GM19023 (cell line): ENCODE measurements at regions not wholly inside any gene's neighbourhood (a gene's known extent, or its start where the extent isn't known, plus 50 kb on each side); places are given as distances from the start of the nearest gene placed in this dataset.
A peak's percentile ranks its signal among the peaks of the same experiment; 100 is the strongest.

Experiments used
- ATAC-seq: cut with Tn5 transposase; IDR thresholded peaks from one replicate; pipeline ENCODE4 v1.9.1; 2021; ENCODE audit warnings: mild to moderate bottlenecking, moderate library complexity; ENCODE audit not compliant: unreplicated experiment

DNA sequence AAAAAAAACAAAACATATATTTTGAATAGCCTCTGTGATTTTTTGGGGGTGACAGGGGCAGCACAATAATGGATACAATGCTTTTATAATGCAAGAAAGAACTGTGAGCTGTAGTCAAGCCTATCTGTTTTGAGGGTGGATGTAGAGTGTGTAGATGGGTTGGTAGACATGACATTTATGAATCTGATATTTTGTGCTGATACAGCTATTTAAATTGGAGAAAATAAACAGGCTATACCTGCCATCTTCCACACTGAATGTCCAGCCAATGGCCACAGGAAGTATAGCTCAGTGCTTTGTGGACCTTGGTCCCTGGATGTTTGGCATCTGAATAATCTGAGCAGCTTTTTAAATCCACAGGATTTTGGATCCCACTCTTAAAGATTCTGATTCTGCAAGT, 175.0 kb downstream of the NEDD1 start:
- no peak for ATAC-seq

DNA sequence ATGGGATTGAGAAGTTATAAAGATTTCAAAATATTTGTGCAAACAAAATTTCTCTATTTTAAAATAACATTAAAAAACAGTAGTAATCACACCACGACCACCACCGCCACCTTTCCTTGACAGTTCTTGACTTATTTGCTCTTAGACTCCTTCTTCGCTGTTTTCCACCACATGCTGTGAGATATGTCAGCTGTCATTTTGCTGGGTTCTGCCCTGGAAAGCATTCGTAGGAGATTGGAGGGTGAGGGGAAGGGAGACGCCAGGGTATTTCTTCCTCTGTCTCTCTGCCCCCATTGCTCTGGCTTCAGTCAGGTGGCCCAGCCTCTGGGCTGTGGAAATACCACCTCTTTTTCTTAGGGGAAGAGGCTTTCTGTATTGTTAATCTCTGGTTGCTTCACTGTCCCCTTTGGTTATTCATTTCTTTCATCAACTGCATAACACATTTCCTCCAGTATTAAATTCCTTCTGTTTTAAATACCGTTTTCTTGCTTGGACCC, 186.2 kb downstream of the NEDD1 start:
- ATAC-seq, result no peak

DNA sequence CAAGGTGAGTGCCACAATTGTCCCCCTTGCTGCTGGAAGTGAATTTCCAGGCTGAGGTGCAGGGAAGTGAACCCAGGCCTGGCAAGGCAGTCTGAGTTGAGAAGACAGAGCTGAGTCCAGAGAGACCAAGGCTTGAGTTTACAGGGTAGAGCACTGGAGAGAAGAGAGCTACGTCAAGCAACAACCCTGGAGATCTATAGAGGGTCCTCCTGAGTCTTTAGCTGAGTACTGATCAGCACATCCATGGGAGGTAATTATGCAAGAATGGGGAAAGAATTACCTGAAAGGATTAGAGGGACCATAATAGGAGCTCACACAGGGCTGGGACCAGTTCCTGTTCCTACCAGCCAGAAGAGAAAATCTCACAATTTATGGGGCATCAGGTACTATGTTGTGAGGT, 190.7 kb downstream of the NEDD1 start:
- no peak for ATAC-seq

- no peak for ATAC-seq
Observed at GRCh38 chr12:97109441-97109840, 202.4 kb downstream of the NEDD1 start.

DNA sequence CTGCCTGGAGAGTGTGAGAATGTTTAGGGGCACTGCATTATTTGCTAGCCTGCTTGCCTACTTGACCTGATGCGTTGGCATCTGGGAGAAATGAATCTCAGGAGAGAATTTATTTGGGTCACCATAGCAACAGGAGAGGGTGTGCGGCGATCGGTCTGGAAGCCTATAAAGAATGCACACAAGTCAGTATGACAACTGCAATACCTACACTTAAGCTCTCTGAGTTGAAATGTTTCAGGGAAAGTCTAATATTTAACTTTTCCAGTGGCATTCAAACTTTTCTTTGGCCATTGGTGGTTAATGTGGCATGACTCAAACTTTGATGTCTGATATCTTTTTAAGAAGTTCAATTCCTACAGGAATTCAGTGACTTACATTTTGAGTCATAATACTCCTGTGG, 205.1 kb downstream of the NEDD1 start:
- no peak for ATAC-seq

DNA sequence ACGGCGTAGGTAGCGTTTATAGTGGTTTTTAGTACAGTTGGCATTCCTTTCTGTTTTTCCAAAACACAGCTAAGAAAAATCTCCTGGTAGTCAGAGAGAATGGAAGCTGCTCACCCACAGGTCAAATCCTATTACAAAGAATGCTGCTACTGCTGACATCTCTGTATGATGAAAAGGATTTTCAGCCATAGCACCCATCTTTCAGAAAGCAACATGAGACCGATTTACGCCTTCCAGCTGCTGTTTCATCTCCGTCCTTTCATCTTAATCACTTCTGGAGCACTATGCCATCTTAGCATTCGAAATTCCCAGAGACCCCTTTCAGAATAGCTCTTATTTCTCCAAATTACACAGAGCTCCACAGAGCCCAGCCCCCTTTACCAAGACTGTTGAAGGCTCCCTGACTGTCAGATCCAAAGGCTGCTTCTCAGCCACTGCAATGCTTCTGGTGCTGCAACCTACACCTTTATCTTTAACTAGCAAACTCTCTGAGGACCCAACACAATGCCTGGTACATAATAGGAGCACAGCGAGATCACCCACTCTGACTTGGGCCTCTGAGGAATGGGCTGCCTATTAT, 211.8 kb downstream of the NEDD1 start:
- ATAC-seq, result no peak

DNA sequence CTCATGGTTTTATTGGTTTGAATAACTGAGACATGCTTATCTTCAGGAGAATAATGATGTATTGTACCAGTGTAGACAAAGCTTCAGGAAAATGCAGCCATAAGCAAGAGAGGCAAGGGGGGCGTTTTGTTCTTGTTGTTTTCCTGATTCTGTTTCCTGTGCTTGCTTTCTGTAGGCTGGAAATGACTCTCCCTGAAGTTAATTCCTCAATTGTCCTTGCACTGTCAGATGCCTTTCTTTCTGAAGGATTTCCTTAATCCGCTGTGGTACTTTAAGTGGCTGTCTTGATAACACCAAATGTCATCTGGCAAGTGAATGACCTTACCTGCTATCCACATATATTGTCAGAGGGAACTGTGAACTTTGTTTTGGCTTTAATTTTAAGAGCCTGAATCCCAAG, 220.0 kb downstream of the NEDD1 start:
- ATAC-seq, result no peak

DNA sequence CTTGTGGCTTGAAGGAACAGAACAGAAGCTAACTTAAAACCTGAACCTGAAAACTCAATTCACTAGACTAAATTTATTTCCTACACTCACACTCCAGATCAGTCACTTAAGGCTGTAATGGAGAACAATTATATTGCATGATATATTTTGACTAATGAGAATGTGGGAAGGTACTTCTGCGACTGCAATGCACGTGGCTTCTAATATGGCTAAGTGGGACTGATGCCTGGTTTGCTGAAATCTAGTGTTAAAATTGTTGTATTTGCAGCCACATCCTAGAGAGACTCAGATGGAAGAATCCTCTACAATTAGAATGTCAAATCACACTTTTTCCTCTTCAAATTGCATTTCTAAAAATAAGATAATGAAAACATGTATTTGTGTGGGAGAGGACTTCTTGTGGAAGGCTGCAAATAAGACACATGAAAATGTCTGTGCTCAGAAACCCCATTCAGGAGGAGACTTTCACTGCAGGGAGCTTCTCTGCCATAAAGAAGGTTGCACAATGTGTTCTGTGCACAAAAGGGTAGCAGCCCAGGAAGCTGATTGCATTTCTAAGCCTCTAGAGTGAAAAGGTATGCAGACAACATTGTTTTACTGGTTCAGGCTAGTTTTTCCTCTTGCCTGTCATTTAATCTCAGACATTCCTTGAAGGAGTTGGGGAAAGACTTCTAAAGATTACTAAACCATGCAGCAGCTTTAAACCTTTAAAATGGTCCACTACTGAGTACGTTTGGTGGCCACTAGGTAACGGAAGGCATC, 224.3 kb downstream of the NEDD1 start:
- ATAC-seq, result no peak

- ATAC-seq, result no peak
Observed at GRCh38 chr12:97132270-97132669, 225.2 kb downstream of the NEDD1 start.

DNA sequence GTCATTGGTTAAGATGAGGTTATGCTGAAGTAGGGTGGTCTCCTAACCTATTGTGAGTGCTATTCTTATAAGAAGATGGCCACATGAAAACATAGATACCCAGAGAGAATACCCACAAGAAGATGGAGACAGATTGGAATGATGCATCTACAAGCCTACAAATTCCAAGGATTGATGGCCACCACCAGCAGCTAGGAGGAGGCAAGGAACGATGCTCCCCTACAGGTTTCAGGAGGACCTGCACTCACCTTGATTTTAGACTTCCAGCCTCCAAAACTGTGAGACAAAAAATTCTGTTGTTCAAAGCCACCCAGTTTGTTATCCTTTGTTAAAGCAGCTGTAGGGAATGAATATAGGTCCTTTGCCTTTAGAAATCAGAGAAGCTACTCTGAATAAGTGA, 227.4 kb downstream of the NEDD1 start:
- no peak for ATAC-seq

DNA sequence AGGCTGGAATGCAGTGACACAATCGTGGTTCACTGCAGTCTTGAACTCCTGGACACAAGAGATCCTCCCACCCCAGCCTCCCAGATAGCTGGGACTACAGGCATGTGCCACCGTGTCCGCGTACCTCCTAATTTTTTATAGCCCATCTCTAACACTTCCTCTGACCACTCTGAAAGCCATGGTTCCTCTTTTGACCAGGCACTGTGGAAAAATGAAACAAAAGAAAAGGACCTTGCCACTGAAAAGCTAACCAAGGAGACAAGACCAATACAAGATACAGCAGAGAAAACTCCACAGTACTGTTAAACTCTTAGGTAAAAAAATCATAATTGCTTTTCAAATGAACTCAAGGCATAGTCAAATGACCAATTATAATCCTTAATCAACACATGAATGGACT, 233.3 kb downstream of the NEDD1 start:
- no peak for ATAC-seq

GRCh38 chr12:97142737-97143410, 235.8 kb downstream of the NEDD1 start:
- ATAC-seq, result no peak

DNA sequence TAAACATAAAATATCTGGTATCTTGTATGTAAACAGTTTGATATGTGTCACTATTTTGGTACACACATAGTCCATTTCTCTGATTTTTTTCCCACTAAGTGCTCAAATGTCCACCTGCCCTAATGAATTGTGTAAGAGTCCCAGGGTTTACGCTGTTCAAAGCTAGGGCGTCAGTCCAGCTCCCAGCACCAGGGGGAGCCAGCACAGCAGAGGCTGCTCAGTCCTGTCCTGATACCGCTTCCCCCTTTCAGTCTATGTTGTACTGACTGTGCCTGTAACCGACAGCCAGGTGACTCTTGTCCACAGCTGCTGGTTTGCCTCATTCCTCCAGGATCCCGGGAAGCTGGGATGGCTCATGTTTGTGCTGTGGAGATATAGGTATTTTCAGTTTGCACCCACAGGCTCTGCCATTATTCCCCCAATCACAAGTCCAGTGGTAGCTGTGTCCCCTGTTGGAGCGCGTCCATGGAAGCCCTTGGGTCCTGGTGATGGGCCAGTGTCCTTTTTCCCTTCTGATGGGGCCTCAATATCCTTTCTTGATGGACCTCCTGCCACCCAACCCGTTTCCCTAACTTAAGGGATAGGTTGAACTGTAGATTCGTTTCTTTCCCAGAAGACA, 242.0 kb downstream of the NEDD1 start:
- ATAC-seq, result peak; percentile 100

- no peak for ATAC-seq
Observed at GRCh38 chr12:97151481-97151880, 244.4 kb downstream of the NEDD1 start.

GRCh38 chr12:97159377-97159776, 252.3 kb downstream of the NEDD1 start:
- no peak for ATAC-seq

DNA sequence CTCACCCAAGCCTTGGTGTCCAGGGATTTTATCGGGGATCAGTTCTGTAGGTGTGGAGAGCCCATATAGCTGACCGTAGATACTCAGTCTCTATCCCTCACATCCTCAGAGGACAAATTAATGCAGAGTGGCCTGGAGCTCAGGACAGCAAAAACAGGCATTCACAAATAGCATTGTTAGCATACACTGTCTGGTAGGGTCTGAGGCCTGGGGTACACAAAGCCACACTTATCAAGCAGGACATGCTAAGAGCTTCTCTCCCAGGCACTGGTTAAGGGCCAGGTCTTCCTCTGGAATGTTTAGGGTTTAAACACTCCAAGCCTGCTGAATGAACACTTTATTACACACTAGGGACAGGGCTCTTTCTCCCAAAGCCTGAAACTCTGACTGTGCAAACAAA, 253.2 kb downstream of the NEDD1 start:
- ATAC-seq, result no peak

DNA sequence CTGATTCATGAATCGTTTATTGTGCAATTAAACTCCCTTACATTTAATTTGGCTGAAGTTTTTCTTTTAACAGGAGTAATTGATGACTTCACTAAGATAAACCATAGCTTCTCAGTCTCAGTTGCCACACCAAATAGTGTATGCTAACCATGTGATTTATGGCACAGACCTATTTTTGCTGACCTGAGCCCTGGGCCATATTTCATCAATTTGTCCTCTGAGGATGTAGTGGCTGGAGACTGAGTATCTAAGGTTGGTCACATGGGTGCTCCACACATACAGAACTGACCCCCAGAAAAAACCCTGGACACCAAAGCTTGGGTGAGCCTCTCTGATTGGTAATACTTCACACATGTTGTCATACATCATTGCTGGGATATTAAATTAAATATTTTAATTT, 255.1 kb downstream of the NEDD1 start:
- ATAC-seq, result no peak

DNA sequence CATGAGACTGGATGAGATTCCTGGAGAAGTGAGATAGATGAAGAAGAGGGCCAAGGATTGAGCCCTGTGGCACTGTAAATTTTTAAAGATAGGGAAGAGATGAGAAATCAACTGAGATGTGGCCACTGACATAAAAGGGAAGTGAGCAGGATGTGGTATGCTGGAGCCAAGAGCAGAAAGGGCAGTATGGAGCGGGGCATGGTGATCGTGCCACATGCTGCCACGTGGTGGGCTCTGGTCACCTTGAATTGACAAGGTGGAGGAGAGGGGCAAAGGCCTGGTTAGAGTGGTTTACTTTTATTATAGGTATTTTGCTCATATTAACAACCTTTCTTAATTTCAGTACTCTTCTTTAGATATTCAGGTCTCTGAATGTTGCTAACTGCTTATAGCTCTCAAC, 257.9 kb downstream of the NEDD1 start:
- ATAC-seq, result no peak

GRCh38 chr12:97167598-97167997, 260.5 kb downstream of the NEDD1 start:
- no peak for ATAC-seq

DNA sequence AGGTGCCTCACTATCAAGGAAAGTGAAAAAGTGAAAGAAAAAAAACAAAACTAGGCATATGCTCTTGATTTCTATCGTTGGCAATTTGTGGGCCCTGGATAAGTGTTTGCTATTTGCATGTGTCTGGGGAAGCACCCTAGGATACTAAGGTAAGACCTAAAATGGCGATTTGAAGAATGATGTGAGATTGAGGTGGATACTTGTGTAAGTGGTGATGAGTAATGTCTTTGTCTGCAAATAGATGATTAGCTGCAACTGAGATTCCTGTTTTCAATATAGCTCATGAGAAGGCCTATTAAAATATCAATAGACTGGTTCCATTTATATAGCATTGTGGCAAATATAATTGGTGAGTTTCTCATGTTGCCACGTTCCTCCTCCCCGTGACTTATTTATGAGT, 261.7 kb downstream of the NEDD1 start:
- no peak for ATAC-seq

- no peak for ATAC-seq
Observed at GRCh38 chr12:97169889-97170567, 263.0 kb downstream of the NEDD1 start.
